OCI-LY1 (cell line): ENCODE measurements at regions not wholly inside any gene's neighbourhood (a gene's known extent, or its start where the extent isn't known, plus 50 kb on each side); places are given as distances from the start of the nearest gene placed in this dataset.

ENCODE experiments used
- H2AFZ ChIP-seq: fragments of 200-600 bp; sonication (generic), shearing (Covaris generic); 2 replicates; pipeline ENCODE4 v1.6.0; 2014; ENCODE audit warnings: antibody characterized with exemption, mild to moderate bottlenecking, low read length
- H3F3A ChIP-seq: fragments of 200-600 bp; sonication (generic), shearing (Covaris generic); 2 replicates; pipeline ENCODE4 v1.6.0; 2014; ENCODE audit warnings: mild to moderate bottlenecking, antibody characterized with exemption, low read length, moderate library complexity; ENCODE audit not compliant: insufficient read depth
- H3K27ac ChIP-seq: fragments of 200-600 bp; sonication (generic); 2 replicates; pipeline ENCODE4 v1.5.1; 2014; ENCODE audit warnings: low read length, mixed run types, mild to moderate bottlenecking, low read depth; ENCODE audit not compliant: poor library complexity, severe bottlenecking
- H3K27me3 ChIP-seq: fragments of 200-600 bp; sonication (generic); 2 replicates; pipeline ENCODE4 v1.6.0; 2014; ENCODE audit warnings: antibody characterized with exemption, mild to moderate bottlenecking, low read length, moderate library complexity; ENCODE audit not compliant: insufficient read depth
- H3K36me3 ChIP-seq: fragments of 200-600 bp; sonication (generic); 2 replicates; pipeline ENCODE4 v1.6.1; 2014; ENCODE audit warnings: mild to moderate bottlenecking, antibody characterized with exemption, low read length, moderate library complexity, mixed read lengths; ENCODE audit not compliant: insufficient read depth
- H3K4me1 ChIP-seq: fragments of 200-600 bp; sonication (generic); 2 replicates; pipeline ENCODE4 v1.5.1; 2014; ENCODE audit warnings: mild to moderate bottlenecking, low read length, moderate library complexity; ENCODE audit not compliant: insufficient read depth, severe bottlenecking
- H3K4me2 ChIP-seq: fragments of 200-600 bp; sonication (generic), shearing (Covaris generic); 2 replicates; pipeline ENCODE4 v1.6.1; 2014; ENCODE audit warnings: low read length
- H3K4me3 ChIP-seq: fragments of 200-600 bp; sonication (generic); 2 replicates; pipeline ENCODE4 v1.5.1; 2014; ENCODE audit warnings: low read length, low read depth, mild to moderate bottlenecking, mixed read lengths; ENCODE audit not compliant: poor library complexity, severe bottlenecking
- H3K79me2 ChIP-seq: fragments of 200-600 bp; shearing (Covaris generic); 2 replicates; pipeline ENCODE4 v1.6.1; 2016; ENCODE audit warnings: mixed run types, low read length, mixed read lengths; ENCODE audit not compliant: insufficient read depth
- H3K9ac ChIP-seq: fragments of 200-600 bp; sonication (generic), shearing (Covaris generic); 2 replicates; pipeline ENCODE4 v1.6.1; 2014; ENCODE audit warnings: mild to moderate bottlenecking, low read length, mixed read lengths
- H3K9me2 ChIP-seq: fragments of 200-600 bp; sonication (generic), shearing (Covaris generic); 2 replicates; pipeline ENCODE4 v1.6.1; 2014; ENCODE audit warnings: low read depth, mild to moderate bottlenecking, low read length, mixed read lengths
- H3K9me3 ChIP-seq: fragments of 200-600 bp; shearing (Covaris generic); 2 replicates; pipeline ENCODE4 v1.6.1; 2014; ENCODE audit warnings: low read length, mixed read lengths
- H4K20me1 ChIP-seq: fragments of 200-600 bp; sonication (generic), shearing (Covaris generic); 2 replicates; pipeline ENCODE4 v1.6.0; 2016; ENCODE audit warnings: mild to moderate bottlenecking, low read length; ENCODE audit not compliant: insufficient read depth
- EZH2 ChIP-seq: fragments of 200-600 bp; sonication (generic), shearing (Covaris generic); IDR thresholded peaks from 2 replicates; pipeline ENCODE4 v1.8.0; 2017; ENCODE audit warnings: borderline replicate concordance, mixed run types, mild to moderate bottlenecking, antibody characterized with exemption, low read length, moderate library complexity, mixed read lengths
- TF ChIP-seq, protein P1 (sequence below): fragments of 200-600 bp; sonication (generic), shearing (Covaris generic); IDR thresholded peaks from 2 replicates; pipeline ENCODE4 v1.5.1; 2017; ENCODE audit warnings: mild to moderate bottlenecking, antibody characterized with exemption, low read length, moderate library complexity, mixed read lengths

DNA sequence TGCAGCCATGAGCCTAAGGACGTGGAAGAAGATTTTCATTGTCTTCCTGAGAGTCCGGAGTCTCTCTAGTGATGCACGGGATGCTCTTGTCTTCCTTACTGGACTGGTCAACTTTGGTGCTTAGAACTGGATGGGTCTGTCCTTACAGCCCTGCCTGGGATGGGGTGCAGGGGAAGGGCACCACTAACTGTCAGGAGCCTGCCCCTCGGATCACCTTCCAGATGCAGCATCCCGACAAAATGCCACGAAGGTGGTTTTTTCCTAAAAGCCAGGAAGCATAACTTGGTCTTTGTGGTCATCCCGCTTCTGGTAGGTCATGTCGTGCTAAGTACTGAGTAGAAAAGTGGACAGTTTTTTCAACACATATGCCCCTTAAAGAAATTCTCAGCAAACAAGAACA is 207.4 kb upstream of the TWIST2 start:
- H3K27me3 ChIP-seq: no peaks in the 10 kb centered on the region
- no peaks in the 10 kb centered on the region for H4K20me1 ChIP-seq
- no peak for TF ChIP-seq EZH2
- no peak overlapping the region for H3K4me3 ChIP-seq
- H2AFZ ChIP-seq: no peak overlapping the region
- no peaks in the 10 kb centered on the region for H3K36me3 ChIP-seq
- no peaks in the 10 kb centered on the region for H3K9me2 ChIP-seq
- H3K9me3 ChIP-seq: no peaks in the 10 kb centered on the region
- H3K4me1 ChIP-seq: no peaks in the 10 kb centered on the region
- no peak overlapping the region for H3K9ac ChIP-seq
- no peak overlapping the region for H3K27ac ChIP-seq
- no peak overlapping the region for H3K4me2 ChIP-seq
- no peaks in the 10 kb centered on the region for H3K79me2 ChIP-seq
- no peaks in the 10 kb centered on the region for H3F3A ChIP-seq

DNA sequence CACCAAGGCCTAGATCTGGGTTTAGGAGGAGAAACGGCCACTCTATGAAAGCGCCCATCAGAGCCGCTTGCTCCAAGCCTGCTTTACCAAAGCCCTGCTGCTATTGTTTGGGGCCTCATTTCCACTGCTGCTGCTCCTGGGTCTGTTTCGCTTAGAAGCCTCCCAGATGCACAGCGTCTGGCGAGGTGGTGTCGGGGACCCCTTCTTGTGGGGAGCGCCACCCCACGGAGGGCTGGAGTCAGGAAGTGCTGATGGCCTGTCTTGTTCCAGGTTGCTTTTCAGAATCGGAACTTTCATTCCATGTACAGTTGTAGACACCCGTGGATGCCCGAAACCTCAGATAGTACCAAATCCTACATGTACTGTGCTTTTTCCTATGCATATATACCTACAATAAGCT is 204.9 kb upstream of the TWIST2 start:
- no peak overlapping the region for H2AFZ ChIP-seq
- H3K27me3 ChIP-seq: no peaks in the 10 kb centered on the region
- H3K27ac ChIP-seq: no peak overlapping the region
- H3K36me3 ChIP-seq: no peaks in the 10 kb centered on the region
- H3K9ac ChIP-seq: no peak overlapping the region
- H3K4me3 ChIP-seq: no peak overlapping the region
- no peaks in the 10 kb centered on the region for H3F3A ChIP-seq
- no peaks in the 10 kb centered on the region for H3K4me1 ChIP-seq
- TF ChIP-seq, protein P1, sequence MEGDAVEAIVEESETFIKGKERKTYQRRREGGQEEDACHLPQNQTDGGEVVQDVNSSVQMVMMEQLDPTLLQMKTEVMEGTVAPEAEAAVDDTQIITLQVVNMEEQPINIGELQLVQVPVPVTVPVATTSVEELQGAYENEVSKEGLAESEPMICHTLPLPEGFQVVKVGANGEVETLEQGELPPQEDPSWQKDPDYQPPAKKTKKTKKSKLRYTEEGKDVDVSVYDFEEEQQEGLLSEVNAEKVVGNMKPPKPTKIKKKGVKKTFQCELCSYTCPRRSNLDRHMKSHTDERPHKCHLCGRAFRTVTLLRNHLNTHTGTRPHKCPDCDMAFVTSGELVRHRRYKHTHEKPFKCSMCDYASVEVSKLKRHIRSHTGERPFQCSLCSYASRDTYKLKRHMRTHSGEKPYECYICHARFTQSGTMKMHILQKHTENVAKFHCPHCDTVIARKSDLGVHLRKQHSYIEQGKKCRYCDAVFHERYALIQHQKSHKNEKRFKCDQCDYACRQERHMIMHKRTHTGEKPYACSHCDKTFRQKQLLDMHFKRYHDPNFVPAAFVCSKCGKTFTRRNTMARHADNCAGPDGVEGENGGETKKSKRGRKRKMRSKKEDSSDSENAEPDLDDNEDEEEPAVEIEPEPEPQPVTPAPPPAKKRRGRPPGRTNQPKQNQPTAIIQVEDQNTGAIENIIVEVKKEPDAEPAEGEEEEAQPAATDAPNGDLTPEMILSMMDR: no peak
- no peak for TF ChIP-seq EZH2
- H4K20me1 ChIP-seq: no peaks in the 10 kb centered on the region
- H3K4me2 ChIP-seq: no peak overlapping the region
- H3K9me2 ChIP-seq: no peaks in the 10 kb centered on the region
- no peaks in the 10 kb centered on the region for H3K79me2 ChIP-seq
- H3K9me3 ChIP-seq: no peaks in the 10 kb centered on the region

DNA sequence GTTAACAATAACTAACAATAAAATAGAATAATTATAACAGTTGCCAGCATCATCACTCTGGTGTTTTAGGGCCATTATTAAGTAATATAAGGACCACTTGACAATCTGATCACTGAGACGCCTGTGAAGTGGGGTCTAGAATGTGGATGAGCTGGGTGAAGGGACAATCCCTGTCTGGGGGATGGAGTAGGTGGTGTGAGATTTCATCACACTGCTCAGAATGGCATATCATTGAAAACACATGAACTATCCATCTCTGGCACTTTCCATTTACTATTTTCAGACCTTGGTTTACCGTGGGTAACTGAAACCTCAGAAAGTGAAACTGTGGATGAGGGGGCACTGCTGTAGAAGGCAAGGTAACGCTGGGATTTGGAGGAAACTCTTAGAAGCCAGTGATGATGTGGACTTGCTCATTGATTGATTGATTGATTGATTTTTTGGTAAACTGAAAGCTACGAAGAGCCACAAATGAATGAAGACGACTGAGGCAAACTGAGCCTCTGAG is 204.4 kb upstream of the TWIST2 start:
- H3K4me2 ChIP-seq: no peak overlapping the region
- H3K9me2 ChIP-seq: no peaks in the 10 kb centered on the region
- no peaks in the 10 kb centered on the region for H3F3A ChIP-seq
- no peaks in the 10 kb centered on the region for H3K9me3 ChIP-seq
- TF ChIP-seq EZH2: no peak
- TF ChIP-seq, protein P1: no peak
- no peak overlapping the region for H2AFZ ChIP-seq
- H3K27me3 ChIP-seq: no peaks in the 10 kb centered on the region
- H3K4me3 ChIP-seq: no peak overlapping the region
- H3K4me1 ChIP-seq: no peaks in the 10 kb centered on the region
- no peak overlapping the region for H3K9ac ChIP-seq
- no peaks in the 10 kb centered on the region for H3K79me2 ChIP-seq
- no peaks in the 10 kb centered on the region for H4K20me1 ChIP-seq
- no peaks in the 10 kb centered on the region for H3K36me3 ChIP-seq
- no peak overlapping the region for H3K27ac ChIP-seq
